H9 (cell line): ENCODE measurements at regions not wholly inside any gene's neighbourhood (a gene's known extent, or its start where the extent isn't known, plus 50 kb on each side); places are given as distances from the start of the nearest gene placed in this dataset.

ENCODE experiments used
- DNase-seq: peaks from one replicate; pipeline ENCODE4 v3.0.0-alpha.2; 2017
- H2AFZ ChIP-seq: one replicate; pipeline ENCODE4 v1.6.1; 2013; ENCODE audit warnings: mild to moderate bottlenecking, low read length, control low read depth, moderate library complexity
- H2AK5ac ChIP-seq: 2 replicates; pipeline ENCODE4 v1.6.1; 2013; ENCODE audit warnings: low read length, control low read depth, mixed read lengths; ENCODE audit not compliant: insufficient read length
- H2BK120ac ChIP-seq: one replicate; pipeline ENCODE4 v1.6.1; 2013; ENCODE audit warnings: low read depth, mild to moderate bottlenecking, low read length, control low read depth, inconsistent platforms; ENCODE audit not compliant: poor library complexity, severe bottlenecking
- H2BK12ac ChIP-seq: 2 replicates; pipeline ENCODE4 v1.6.1; 2013; ENCODE audit warnings: low read length, control low read depth, mixed read lengths, low read depth; ENCODE audit not compliant: insufficient read length
- H2BK15ac ChIP-seq: 2 replicates; pipeline ENCODE4 v1.6.1; 2013; ENCODE audit warnings: low read depth, low read length, control low read depth
- H2BK20ac ChIP-seq: one replicate; pipeline ENCODE4 v1.6.1; 2013; ENCODE audit warnings: low read depth, mild to moderate bottlenecking, low read length, control low read depth, inconsistent platforms; ENCODE audit not compliant: poor library complexity, severe bottlenecking
- H2BK5ac ChIP-seq: 2 replicates; pipeline ENCODE4 v1.6.1; 2013; ENCODE audit warnings: low read length, control low read depth, mixed read lengths; ENCODE audit not compliant: insufficient read length
- H3K14ac ChIP-seq: 2 replicates; pipeline ENCODE4 v1.6.1; 2013; ENCODE audit warnings: low read length, control low read depth; ENCODE audit not compliant: insufficient read depth
- H3K18ac ChIP-seq: 2 replicates; pipeline ENCODE4 v1.6.1; 2013; ENCODE audit warnings: low read depth, mild to moderate bottlenecking, mixed read lengths, low read length, control low read depth; ENCODE audit not compliant: insufficient read length
- H3K23ac ChIP-seq: 2 replicates; pipeline ENCODE4 v1.6.1; 2013; ENCODE audit warnings: low read length, control low read depth, mixed read lengths, low read depth; ENCODE audit not compliant: insufficient read length
- H3K23me2 ChIP-seq: 2 replicates; pipeline ENCODE4 v1.6.1; 2013; ENCODE audit warnings: low read depth, mild to moderate bottlenecking, mixed read lengths, low read length, control low read depth; ENCODE audit not compliant: insufficient read length, poor library complexity, severe bottlenecking
- H3K27ac ChIP-seq: 2 replicates; pipeline ENCODE4 v1.5.1; 2013; ENCODE audit warnings: low read length, control low read depth, mixed read lengths, low read depth; ENCODE audit not compliant: insufficient read length
- H3K27me3 ChIP-seq: 2 replicates; pipeline ENCODE4 v1.6.1; 2013; ENCODE audit warnings: low read length, control low read depth, inconsistent platforms; ENCODE audit not compliant: insufficient read depth
- H3K4ac ChIP-seq: 2 replicates; pipeline ENCODE4 v1.6.1; 2013; ENCODE audit warnings: low read depth, mild to moderate bottlenecking, control low read depth, inconsistent platforms, low read length, moderate library complexity
- H3K4me1 ChIP-seq: 2 replicates; pipeline ENCODE4 v1.6.1; 2013; ENCODE audit warnings: low read length, control low read depth, inconsistent platforms; ENCODE audit not compliant: insufficient read depth
- H3K4me2 ChIP-seq: 2 replicates; pipeline ENCODE4 v1.6.1; 2013; ENCODE audit warnings: low read length, control low read depth, mixed read lengths; ENCODE audit not compliant: insufficient read length, insufficient read depth
- H3K56ac ChIP-seq: 2 replicates; pipeline ENCODE4 v1.6.1; 2013; ENCODE audit warnings: low read depth, mild to moderate bottlenecking, mixed read lengths, low read length, control low read depth; ENCODE audit not compliant: insufficient read length
- H3K79me1 ChIP-seq: 2 replicates; pipeline ENCODE4 v1.6.1; 2013; ENCODE audit warnings: low read depth, mild to moderate bottlenecking, moderate library complexity, low read length, control low read depth, inconsistent platforms; ENCODE audit not compliant: insufficient read depth, poor library complexity, severe bottlenecking
- H3K79me2 ChIP-seq: 2 replicates; pipeline ENCODE4 v1.6.1; 2013; ENCODE audit warnings: low read length, control low read depth, inconsistent platforms; ENCODE audit not compliant: insufficient read depth
- H3K9ac ChIP-seq: 2 replicates; pipeline ENCODE4 v1.6.1; 2013; ENCODE audit warnings: low read length, control low read depth, mixed read lengths; ENCODE audit not compliant: insufficient read length; ENCODE audit errors: extremely low read depth
- H3K9me3 ChIP-seq: one replicate; pipeline ENCODE4 v1.6.1; 2013; ENCODE audit warnings: low read depth, low read length, inconsistent platforms; ENCODE audit not compliant: control insufficient read depth
- H3T11ph ChIP-seq: one replicate; pipeline ENCODE4 v1.6.1; 2013; ENCODE audit warnings: mild to moderate bottlenecking, low read length, control low read depth, inconsistent platforms
- H4K20me1 ChIP-seq: one replicate; pipeline ENCODE4 v1.6.1; 2013; ENCODE audit not compliant: control insufficient read depth, insufficient read length, insufficient read depth
- H4K5ac ChIP-seq: 2 replicates; pipeline ENCODE4 v1.6.1; 2013; ENCODE audit warnings: low read depth, mild to moderate bottlenecking, mixed read lengths, low read length, control low read depth; ENCODE audit not compliant: insufficient read length
- H4K8ac ChIP-seq: replicated peaks from 2 replicates; pipeline ENCODE4 v1.6.1; 2013; ENCODE audit warnings: low read length, control low read depth, mixed read lengths, low read depth; ENCODE audit not compliant: insufficient read length
- H4K91ac ChIP-seq: 2 replicates; pipeline ENCODE4 v1.6.1; 2013; ENCODE audit warnings: low read depth, mild to moderate bottlenecking, moderate library complexity, mixed read lengths, low read length, control low read depth; ENCODE audit not compliant: insufficient read length
- H3K27ac Mint-ChIP-seq, 3 experiments: 2 replicates in 2 of 3; 3 replicates in 1 of 3; pipeline ENCODE4 v1.8.0; 2020 to 2021; ENCODE audit warnings: mixed read lengths in 3 of 3, mild to moderate bottlenecking in 1 of 3, moderate library complexity in 1 of 3
- H3K27me3 Mint-ChIP-seq: 2 replicates; pipeline ENCODE4 v1.8.0; 2021; ENCODE audit warnings: low read depth, mild to moderate bottlenecking, moderate library complexity, mixed read lengths
- H3K36me3 Mint-ChIP-seq, 3 experiments: 2 replicates in 2 of 3; 3 replicates in 1 of 3; pipeline ENCODE4 v1.8.0; 2020 to 2021; ENCODE audit warnings: low read depth in 3 of 3, mixed read lengths in 3 of 3; ENCODE audit not compliant: insufficient read depth in 1 of 3
- H3K4me1 Mint-ChIP-seq, 2 experiments: 2 replicates each; pipeline ENCODE4 v1.8.0; 2020; ENCODE audit warnings: mixed read lengths in 2 of 2
- H3K4me3 Mint-ChIP-seq, 2 experiments: 2 replicates in 1 of 2; 3 replicates in 1 of 2; pipeline ENCODE4 v1.8.0; 2020 to 2021; ENCODE audit warnings: mild to moderate bottlenecking in 2 of 2, mixed read lengths in 2 of 2, moderate library complexity in 1 of 2
- H3K9me3 Mint-ChIP-seq, 2 experiments: 2 replicates in 1 of 2; 3 replicates in 1 of 2; pipeline ENCODE4 v1.8.0; 2020; ENCODE audit warnings: mild to moderate bottlenecking in 2 of 2, mixed read lengths in 2 of 2, moderate library complexity in 1 of 2
- CTCF ChIP-seq: fragments of 200-600 bp; sonication (generic); conservative IDR thresholded peaks from 3 replicates; pipeline ENCODE4 v1.8.0; 2021; ENCODE audit warnings: antibody characterized with exemption, mild to moderate bottlenecking
- WGBS: extraction: QIAGEN DNeasy Blood & Tissue Kit; methylation state at CpG from one replicate; pipeline ENCODE4 v1.1.7; 2013; ENCODE audit warnings: missing lambda C conversion rate, low lambda C conversion rate, mixed read lengths; ENCODE audit not compliant: insufficient read length; ENCODE audit errors: extremely low coverage; 5-methylcytosine and 5-hydroxymethylcytosine counted together

DNA sequence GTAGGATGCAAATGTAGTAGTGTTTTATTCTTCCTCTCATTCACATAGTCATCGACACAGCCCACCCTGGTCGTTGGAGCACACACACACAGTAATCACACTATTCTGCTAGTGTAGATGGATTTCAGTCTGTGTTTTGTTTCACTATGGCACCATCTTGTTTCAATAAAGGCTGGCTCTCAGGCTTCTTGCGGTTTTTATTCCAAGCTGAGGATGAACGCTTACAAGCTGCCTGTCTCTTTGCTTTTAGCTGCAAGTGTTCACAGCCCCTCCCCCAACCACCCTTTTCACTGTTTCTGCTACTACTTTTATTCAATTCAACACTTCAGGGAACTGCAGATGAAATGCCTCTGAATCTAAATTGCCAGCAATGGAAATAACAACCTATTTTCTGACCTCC is 140.9 kb upstream of the PMFBP1 start:
- H3K27ac Mint-ChIP-seq = no peak overlapping the region; a peak in 2 of 7 replicates
- H3K9ac ChIP-seq = no peak overlapping the region

More for the DNA sequence above, 140.9 kb upstream of the PMFBP1 start:
- Histone ChIP-seq H3K23me2 (no peaks in the 10 kb centered on the region), H2BK12ac (no peak overlapping the region), H3K9me3 (no peaks in the 10 kb centered on the region), H2BK15ac (no peak overlapping the region), H3K79me1 (no peaks in the 10 kb centered on the region), H3K27ac (no peak overlapping the region), H2BK5ac (no peak overlapping the region), H4K8ac (no peak overlapping the region), H3K79me2 (no peaks in the 10 kb centered on the region), H3K4me1 (no peaks in the 10 kb centered on the region), H4K20me1 (no peaks in the 10 kb centered on the region), H2AFZ (no peak overlapping the region), H3K23ac (no peak overlapping the region), H3T11ph (no peak overlapping the region), H3K18ac (no peak overlapping the region), H3K14ac (no peak overlapping the region), H3K27me3 (no peaks in the 10 kb centered on the region), H2BK120ac (no peak overlapping the region), H3K4me2 (no peak overlapping the region), H4K5ac (no peak overlapping the region), H2BK20ac (no peak overlapping the region), H3K56ac (no peak overlapping the region), H4K91ac (no peak overlapping the region), H3K4ac (no peak overlapping the region), H2AK5ac (no peak overlapping the region)
- H3K4me1 Mint-ChIP-seq = peaks cover 5% of the 10 kb centered on the region in 2 experiments; a peak in 2 of 4 replicates
- no peaks in the 10 kb centered on the region for H3K27me3 Mint-ChIP-seq
- H3K36me3 Mint-ChIP-seq = peaks cover 9 to 16% (median 12%) of the 10 kb centered on the region in 3 experiments; a peak in 5 of 7 replicates
- no peak overlapping the region for H3K4me3 Mint-ChIP-seq
- TF ChIP-seq CTCF = no peak
- peaks cover 17 to 23% of the 10 kb centered on the region in 2 experiments for H3K9me3 Mint-ChIP-seq
- WGBS = no CpG with 5 or more reads among the region's 4 CpGs
- DNase-seq = no peak
